ENCODE measurements at regions not wholly inside any gene's neighbourhood (a gene's known extent, or its start where the extent isn't known, plus 50 kb on each side); places are given as distances from the start of the nearest gene placed in this dataset.

DNA sequence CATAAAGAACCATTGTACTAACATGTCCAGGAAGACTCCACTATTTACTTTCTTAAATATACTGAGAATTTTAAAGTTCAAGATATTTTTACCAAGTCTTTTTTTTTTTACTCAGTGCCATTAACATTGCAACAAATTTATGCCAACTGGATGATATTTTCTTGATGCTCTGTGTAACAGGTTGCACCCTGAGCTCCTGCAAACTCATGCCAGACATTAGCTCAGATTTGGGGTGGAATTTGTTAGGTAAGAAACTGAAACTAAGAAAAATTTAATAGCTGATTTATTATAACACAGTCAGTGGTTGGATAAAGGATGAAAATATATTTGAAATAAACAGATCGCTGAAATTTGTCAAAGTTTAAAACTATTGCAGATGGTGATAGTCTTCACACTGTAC is 228.6 kb upstream of the SPHKAP start:
- TF ChIP-seq, protein P1, sequence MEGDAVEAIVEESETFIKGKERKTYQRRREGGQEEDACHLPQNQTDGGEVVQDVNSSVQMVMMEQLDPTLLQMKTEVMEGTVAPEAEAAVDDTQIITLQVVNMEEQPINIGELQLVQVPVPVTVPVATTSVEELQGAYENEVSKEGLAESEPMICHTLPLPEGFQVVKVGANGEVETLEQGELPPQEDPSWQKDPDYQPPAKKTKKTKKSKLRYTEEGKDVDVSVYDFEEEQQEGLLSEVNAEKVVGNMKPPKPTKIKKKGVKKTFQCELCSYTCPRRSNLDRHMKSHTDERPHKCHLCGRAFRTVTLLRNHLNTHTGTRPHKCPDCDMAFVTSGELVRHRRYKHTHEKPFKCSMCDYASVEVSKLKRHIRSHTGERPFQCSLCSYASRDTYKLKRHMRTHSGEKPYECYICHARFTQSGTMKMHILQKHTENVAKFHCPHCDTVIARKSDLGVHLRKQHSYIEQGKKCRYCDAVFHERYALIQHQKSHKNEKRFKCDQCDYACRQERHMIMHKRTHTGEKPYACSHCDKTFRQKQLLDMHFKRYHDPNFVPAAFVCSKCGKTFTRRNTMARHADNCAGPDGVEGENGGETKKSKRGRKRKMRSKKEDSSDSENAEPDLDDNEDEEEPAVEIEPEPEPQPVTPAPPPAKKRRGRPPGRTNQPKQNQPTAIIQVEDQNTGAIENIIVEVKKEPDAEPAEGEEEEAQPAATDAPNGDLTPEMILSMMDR (IDR thresholded peaks at IDR 0.05), result no peak
- TF ChIP-seq POLR2A (IDR thresholded peaks at IDR 0.05), result no peak

Measured in stomach (tissue), 4 donors.